Esophagus squamous epithelium (tissue), 5 donors: ENCODE measurements at regions not wholly inside any gene's neighbourhood (a gene's known extent, or its start where the extent isn't known, plus 50 kb on each side); places are given as distances from the start of the nearest gene placed in this dataset.

ENCODE experiments used
- DNase-seq: peaks from one replicate; lab custom pipeline; 2025; lab: John Stamatoyannopoulos, UW
- H3K27ac ChIP-seq, 4 donors: fragments of 200-600 bp; sonication (generic); one replicate each; pipeline ENCODE4 v1.5.1; 2016 to 2019; ENCODE audit warnings: mild to moderate bottlenecking in 1 of 4
- H3K27me3 ChIP-seq, 4 donors: fragments of 200-600 bp; sonication (generic); 1 replicate in 3 of 4; 2 replicates in 1 of 4; pipeline versions ENCODE4 v1.5.1 to v1.6.0; 2017 to 2021; ENCODE audit warnings: antibody characterized with exemption in 1 of 4
- H3K36me3 ChIP-seq, 3 donors: fragments of 200-600 bp; sonication (generic); one replicate each; pipeline ENCODE4 v1.5.1; 2016 to 2019
- H3K4me1 ChIP-seq, 3 donors: fragments of 200-600 bp; sonication (generic); one replicate each; pipeline ENCODE4 v1.5.1; 2017 to 2019
- H3K4me3 ChIP-seq, 4 donors: fragments of 200-600 bp; sonication (generic); 1 replicate in 3 of 4; 2 replicates in 1 of 4; pipeline ENCODE4 v1.5.1; 2016 to 2019; ENCODE audit warnings: mild to moderate bottlenecking in 2 of 4, moderate library complexity in 1 of 4
- H3K9me3 ChIP-seq, 3 donors: fragments of 200-600 bp; sonication (generic); one replicate each; pipeline ENCODE4 v1.5.1; 2016 to 2019
- POLR2A ChIP-seq, 4 donors: fragments of 450-650 bp; IDR thresholded peaks; one replicate each; pipeline ENCODE4 v1.6.1; 2017; ENCODE audit warnings: antibody characterized with exemption in 4 of 4, mild to moderate bottlenecking in 4 of 4, moderate library complexity in 3 of 4
- WGBS, 2 donors: methylation state at CpG; one replicate each; pipeline ENCODE4 v1.1.5; 2018; 5-methylcytosine and 5-hydroxymethylcytosine counted together
- intact Hi-C: fragments of 100-400 bp; cut with DNase I; formaldehyde crosslinking; loops from one replicate; pipeline ENCODE4 v1.15.0; 2022
- TF ChIP-seq, protein P1 (sequence below), 6 experiments: fragments of 450-650 bp in 4 of 6; fragments of 200-600 bp in 2 of 6; sonication (generic) in 2 of 6; IDR thresholded peaks; one replicate each; pipeline ENCODE4 v1.5.1; 2016 to 2019; ENCODE audit warnings: antibody characterized with exemption in 6 of 6, mild to moderate bottlenecking in 4 of 6, moderate library complexity in 4 of 6
- donor health status: DM: yes; HTN: yes; CAD: no.

DNA sequence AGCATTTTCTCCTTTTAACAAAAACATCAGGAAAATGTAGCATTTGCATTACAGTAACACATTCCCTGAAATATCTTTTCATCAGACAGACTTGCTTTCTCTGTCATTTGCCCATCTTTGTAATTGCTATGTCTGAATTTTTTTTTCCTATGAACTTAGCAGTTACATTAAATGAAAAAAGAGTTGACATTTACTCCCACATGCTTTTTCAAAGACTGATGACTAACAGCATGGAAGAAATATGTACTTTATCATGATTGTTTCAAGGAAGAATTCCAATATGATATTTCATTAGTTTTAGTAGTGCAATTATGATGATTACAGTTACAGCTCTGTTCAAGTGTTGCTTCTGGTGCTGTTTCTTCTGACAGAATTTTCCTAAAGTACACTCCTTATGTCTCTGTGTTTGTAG lies 864.5 kb upstream of the MAN1A1 start:
- no peak overlapping the region for H3K4me3 ChIP-seq
- no peak overlapping the region for H3K27ac ChIP-seq
- intact Hi-C loops = no loop called here
- DNase-seq = no peak
- TF ChIP-seq, protein P1, sequence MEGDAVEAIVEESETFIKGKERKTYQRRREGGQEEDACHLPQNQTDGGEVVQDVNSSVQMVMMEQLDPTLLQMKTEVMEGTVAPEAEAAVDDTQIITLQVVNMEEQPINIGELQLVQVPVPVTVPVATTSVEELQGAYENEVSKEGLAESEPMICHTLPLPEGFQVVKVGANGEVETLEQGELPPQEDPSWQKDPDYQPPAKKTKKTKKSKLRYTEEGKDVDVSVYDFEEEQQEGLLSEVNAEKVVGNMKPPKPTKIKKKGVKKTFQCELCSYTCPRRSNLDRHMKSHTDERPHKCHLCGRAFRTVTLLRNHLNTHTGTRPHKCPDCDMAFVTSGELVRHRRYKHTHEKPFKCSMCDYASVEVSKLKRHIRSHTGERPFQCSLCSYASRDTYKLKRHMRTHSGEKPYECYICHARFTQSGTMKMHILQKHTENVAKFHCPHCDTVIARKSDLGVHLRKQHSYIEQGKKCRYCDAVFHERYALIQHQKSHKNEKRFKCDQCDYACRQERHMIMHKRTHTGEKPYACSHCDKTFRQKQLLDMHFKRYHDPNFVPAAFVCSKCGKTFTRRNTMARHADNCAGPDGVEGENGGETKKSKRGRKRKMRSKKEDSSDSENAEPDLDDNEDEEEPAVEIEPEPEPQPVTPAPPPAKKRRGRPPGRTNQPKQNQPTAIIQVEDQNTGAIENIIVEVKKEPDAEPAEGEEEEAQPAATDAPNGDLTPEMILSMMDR (IDR thresholded peaks at IDR 0.05) = no peak
- TF ChIP-seq POLR2A (IDR thresholded peaks at IDR 0.05) = no peak
- no peaks in the 10 kb centered on the region for H3K27me3 ChIP-seq
- no peaks in the 10 kb centered on the region for H3K4me1 ChIP-seq
- H3K36me3 ChIP-seq = no peaks in the 10 kb centered on the region
- H3K9me3 ChIP-seq = no peaks in the 10 kb centered on the region

DNA sequence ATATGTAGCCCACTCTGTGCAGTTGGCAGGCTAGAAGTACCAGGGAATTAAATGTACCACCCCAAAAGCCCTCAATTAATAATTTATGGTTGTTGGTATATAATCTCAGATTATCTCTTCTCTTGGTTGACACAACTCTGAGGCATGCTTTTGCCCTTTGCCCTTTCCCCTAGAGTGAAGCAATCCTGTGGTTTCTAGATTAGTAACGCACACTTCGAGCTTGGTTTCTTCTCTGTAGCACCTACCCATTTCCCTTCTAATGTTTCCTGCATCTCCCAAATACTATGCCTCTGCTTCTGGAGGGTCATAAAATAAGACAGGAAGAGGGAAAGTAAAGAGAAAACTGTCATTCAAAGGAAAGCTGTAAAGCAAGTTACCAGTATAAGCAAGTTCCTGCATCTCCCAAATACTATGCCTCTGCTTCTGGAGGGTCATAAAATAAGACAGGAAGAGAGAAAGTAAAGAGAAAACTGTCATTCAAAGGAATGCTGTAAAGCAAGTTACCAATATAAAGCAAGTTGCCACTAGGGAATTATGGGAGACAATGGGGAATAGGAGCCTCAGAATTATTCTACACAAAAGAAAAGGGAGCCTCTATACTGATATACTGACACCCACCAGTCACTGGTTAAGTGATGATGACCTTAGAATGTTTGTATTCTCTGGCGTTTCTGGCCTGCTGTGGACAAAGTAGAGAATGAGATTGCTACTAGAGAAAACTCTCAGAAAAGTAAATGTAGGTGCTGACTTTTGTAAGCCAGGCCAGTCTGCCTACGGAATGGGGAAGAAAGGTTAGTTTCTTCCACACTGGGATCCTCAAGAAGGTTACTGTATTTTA lies 862.6 kb upstream of the MAN1A1 start:
- Histone ChIP-seq H3K36me3 (no peaks in the 10 kb centered on the region), H3K9me3 (no peaks in the 10 kb centered on the region), H3K4me3 (no peak overlapping the region), H3K27me3 (no peaks in the 10 kb centered on the region), H3K27ac (no peak overlapping the region), H3K4me1 (no peaks in the 10 kb centered on the region)
- DNase-seq = no peak
- WGBS, 2 donors = 47 to 55% methylated on average over 4 of the region's 4 CpGs
- intact Hi-C loops = no loop called here
- TF ChIP-seq POLR2A (IDR thresholded peaks at IDR 0.05) = no peak
- TF ChIP-seq, protein P1 (IDR thresholded peaks at IDR 0.05) = no peak

DNA sequence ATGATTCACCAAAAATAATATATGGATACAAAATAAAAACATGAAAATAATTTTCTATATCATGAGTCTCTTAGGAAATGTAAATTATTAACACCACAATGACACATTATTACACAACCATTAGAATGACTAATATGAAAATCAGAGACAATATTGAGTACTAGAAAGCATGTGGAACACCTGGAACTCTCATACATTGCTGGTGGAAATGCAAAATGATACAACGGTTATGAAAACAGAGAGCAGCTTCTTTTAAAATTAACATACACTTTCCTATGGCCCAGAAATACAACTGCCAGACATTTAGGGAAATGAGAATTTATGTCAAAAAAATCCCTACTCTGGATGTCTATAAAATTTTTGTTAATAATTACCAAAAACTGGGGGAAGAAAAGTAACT lies 853.3 kb upstream of the MAN1A1 start:
- no peak overlapping the region for H3K27ac ChIP-seq
- H3K4me1 ChIP-seq = no peaks in the 10 kb centered on the region
- WGBS, 2 donors = 60 to 75% methylated on average over 1 of the region's 1 CpG
- no peaks in the 10 kb centered on the region for H3K9me3 ChIP-seq
- no peak for DNase-seq
- TF ChIP-seq, protein P1 (IDR thresholded peaks at IDR 0.05) = no peak
- TF ChIP-seq POLR2A (IDR thresholded peaks at IDR 0.05) = no peak
- no peaks in the 10 kb centered on the region for H3K27me3 ChIP-seq
- no peak overlapping the region for H3K4me3 ChIP-seq
- intact Hi-C loops = no loop called here
- no peaks in the 10 kb centered on the region for H3K36me3 ChIP-seq

DNA sequence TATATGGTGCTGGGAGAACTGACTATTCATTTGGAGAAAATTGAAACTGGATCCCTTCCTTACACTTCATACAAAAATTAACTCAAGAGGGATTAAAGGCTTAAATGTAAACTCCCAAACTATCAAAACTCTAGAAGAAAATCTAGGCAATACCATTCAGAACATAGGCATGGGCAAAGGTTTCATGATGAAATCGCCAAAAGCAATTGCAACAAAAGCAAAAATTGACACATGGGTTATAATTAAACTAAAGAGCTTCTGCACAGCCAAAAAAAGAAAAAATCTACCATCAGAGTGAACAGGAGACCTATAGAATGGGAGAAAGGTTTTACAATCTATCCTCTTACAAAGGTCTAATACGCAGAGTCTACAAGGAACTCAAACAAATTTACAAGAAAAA lies 851.3 kb upstream of the MAN1A1 start:
- 65% methylated on average over 2 of the region's 2 CpGs for WGBS, 2 donors
- H3K9me3 ChIP-seq = no peaks in the 10 kb centered on the region
- TF ChIP-seq, protein P1 (IDR thresholded peaks at IDR 0.05) = no peak
- no peak for TF ChIP-seq POLR2A (IDR thresholded peaks at IDR 0.05)
- H3K4me3 ChIP-seq = no peak overlapping the region
- H3K4me1 ChIP-seq = no peaks in the 10 kb centered on the region
- no peak for DNase-seq
- H3K27ac ChIP-seq = no peak overlapping the region
- no peaks in the 10 kb centered on the region for H3K36me3 ChIP-seq
- intact Hi-C loops = no loop called here
- no peaks in the 10 kb centered on the region for H3K27me3 ChIP-seq

DNA sequence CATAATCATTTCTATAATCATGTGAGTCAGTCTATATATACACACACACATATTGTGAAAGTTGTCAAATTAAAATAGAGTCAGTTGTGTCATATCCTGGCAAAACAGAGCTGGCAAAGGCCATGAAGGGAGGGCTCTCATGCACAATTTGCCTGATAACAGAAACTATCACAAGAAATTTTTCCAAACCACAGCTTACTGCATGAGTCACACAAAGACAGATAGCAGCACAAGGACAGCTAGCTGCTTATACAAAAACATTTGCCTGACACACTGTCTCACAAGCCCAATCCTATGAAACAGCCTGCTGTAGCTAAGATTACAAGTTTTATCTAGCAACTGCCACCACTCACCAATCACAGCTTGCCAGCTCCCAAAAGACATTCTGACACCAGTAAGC lies 848.5 kb upstream of the MAN1A1 start:
- H3K4me3 ChIP-seq = no peak overlapping the region
- intact Hi-C loops = no loop called here
- no peaks in the 10 kb centered on the region for H3K9me3 ChIP-seq
- DNase-seq = no peak
- no peaks in the 10 kb centered on the region for H3K27me3 ChIP-seq
- no peaks in the 10 kb centered on the region for H3K36me3 ChIP-seq
- no peaks in the 10 kb centered on the region for H3K4me1 ChIP-seq
- TF ChIP-seq, protein P1 (IDR thresholded peaks at IDR 0.05) = no peak
- TF ChIP-seq POLR2A (IDR thresholded peaks at IDR 0.05) = no peak
- no peak overlapping the region for H3K27ac ChIP-seq
